ENCODE measurements at regions not wholly inside any gene's neighbourhood (a gene's known extent, or its start where the extent isn't known, plus 50 kb on each side); places are given as distances from the start of the nearest gene placed in this dataset.

GRCh38 chr3:193847402-193847801 is 254.4 kb downstream of the OPA1 start:
- DNase-seq (ENCODE audit: low spot score) (no peak), FAIRE-seq (no peak)

GRCh38 chr3:193848547-193848946 is 255.5 kb downstream of the OPA1 start:
- DNase-seq (ENCODE audit: low spot score) (no peak), FAIRE-seq (no peak)

DNA sequence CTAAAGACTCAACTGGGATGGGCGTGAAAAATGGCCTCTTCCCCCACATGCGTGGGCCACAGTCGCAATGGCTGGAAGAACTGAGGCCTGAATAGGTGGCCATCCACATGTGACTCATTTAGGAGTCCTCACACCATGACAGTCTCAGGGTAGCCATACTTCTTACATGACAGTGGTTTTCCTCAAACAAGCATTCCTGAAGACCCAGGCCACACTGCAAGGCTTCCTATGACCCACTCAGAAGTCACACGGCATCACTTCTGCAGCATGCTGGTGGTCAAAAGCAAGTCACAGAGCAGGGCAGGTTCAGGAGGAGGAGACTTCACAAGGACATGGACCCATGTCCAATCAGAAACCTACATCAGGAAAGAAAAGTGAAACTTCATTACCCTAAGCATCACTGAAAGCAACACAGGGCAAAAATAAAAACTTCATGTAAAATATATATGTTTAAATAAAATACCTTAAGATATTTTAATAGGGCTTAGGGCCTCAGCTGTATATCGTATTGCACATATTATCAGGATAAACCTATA is 257.1 kb downstream of the OPA1 start:
- DNase-seq (ENCODE audit: low spot score): no peak
- FAIRE-seq: no peak

DNA sequence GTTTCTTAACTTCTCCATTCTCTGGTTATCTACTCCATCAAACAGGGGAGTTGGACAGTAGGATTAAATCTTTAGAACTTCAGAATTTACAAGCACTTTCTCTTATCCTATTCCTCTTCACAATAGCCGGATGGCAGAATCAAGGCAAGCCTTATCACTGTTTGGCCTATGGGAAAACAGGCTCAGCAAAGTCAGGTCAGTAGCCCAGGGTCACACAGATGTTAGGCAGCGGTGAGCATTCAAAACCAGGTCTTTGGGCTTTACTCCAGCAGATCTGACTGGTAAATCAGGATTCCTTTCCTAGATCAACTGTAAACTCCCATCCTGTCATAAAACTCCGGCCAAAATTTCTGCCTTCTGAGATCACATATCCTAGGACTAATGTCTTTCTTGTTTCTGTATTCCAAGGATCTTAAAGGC is 258.4 kb downstream of the OPA1 start:
- FAIRE-seq (no peak), DNase-seq (ENCODE audit: low spot score) (no peak)

GRCh38 chr3:193851941-193852674 is 259.1 kb downstream of the OPA1 start:
- FAIRE-seq: peak; percentile 81
- DNase-seq (ENCODE audit: low spot score): peak; percentile 66

- FAIRE-seq: no peak
Measured at GRCh38 chr3:193852901-193853300, 259.9 kb downstream of the OPA1 start.

GRCh38 chr3:193853511-193854219 is 260.7 kb downstream of the OPA1 start:
- DNase-seq (ENCODE audit: low spot score) (peak; percentile 24), FAIRE-seq (no peak)

More at GRCh38 chr3:193852901-193853300, 259.9 kb downstream of the OPA1 start:
- no peak for DNase-seq (ENCODE audit: low spot score)

DNA sequence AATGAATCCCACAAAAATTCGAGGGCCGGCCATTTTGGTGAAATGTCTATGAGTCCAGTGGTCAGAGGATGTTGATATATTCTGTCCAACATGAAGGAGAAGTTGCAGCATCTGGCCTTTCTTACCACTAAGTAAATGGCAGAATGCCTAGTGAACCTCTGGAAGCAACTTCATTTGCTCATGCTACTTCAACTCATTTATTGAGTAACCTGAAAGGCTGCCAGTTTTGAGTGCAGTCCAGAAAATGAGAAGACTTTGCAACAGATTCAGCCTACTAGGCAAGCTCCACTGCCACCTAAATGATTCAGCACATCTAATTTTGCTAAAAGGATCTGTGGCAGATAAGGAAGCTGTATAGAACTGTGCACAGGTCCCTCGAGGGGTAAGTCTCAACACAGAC is 265.0 kb downstream of the OPA1 start:
- FAIRE-seq (no peak), DNase-seq (ENCODE audit: low spot score) (no peak)

GRCh38 chr3:193859195-193859594 is 266.2 kb downstream of the OPA1 start:
- no peak for DNase-seq (ENCODE audit: low spot score)

GRCh38 chr3:193861012-193861411 is 268.0 kb downstream of the OPA1 start:
- no peak for DNase-seq (ENCODE audit: low spot score)
- FAIRE-seq: no peak

More at GRCh38 chr3:193859195-193859594, 266.2 kb downstream of the OPA1 start:
- FAIRE-seq: no peak

DNA sequence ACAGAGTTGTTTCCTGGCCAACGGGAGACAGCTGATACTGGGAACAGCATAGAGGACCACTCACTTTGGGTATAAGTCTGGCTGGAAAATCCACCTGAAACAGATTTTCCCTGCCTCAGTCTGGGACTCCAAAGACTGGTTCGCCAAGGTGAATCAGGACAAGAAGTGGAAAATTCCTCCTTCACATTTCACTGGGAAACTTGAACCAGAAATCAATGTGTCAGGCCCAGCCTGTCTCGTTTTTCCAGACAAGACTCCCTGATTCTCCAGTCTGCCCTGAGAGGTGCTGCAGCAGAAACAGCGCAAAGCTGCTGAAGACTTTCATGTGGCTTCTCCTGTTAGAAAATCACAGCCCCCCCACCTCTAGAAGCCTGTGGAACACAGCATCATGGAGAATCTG is 269.8 kb downstream of the OPA1 start:
- DNase-seq (ENCODE audit: low spot score) (no peak), FAIRE-seq (no peak)

- no peak for DNase-seq (ENCODE audit: low spot score)
- FAIRE-seq: no peak
Measured at GRCh38 chr3:193863657-193864357, 270.8 kb downstream of the OPA1 start.

GRCh38 chr3:193865339-193865738 is 270.6 kb upstream of the HES1 start:
- DNase-seq (ENCODE audit: low spot score) (no peak), FAIRE-seq (no peak)

GRCh38 chr3:193865896-193866480 is 270.0 kb upstream of the HES1 start:
- FAIRE-seq (no peak), DNase-seq (ENCODE audit: low spot score) (no peak)

DNA sequence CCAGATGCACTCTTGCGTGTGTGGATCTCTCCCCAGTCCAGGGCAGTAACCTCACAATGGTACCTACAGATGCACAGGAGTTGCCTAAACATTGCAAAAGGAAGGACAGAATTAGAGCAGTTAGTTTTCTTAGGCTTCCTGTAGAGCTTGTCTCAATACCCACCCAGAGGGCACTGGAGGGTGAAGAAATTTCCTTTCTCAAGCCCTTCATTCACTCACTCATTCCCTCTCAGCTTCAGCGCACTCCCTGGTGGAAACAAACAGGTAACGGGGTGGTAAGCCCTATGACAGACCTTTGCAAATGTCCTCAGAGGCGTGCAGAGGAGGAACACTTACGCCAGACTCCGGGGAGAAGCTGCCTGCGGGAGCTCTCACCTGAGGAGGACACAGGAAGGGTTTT is 267.4 kb upstream of the HES1 start:
- FAIRE-seq (peak; percentile 57), DNase-seq (ENCODE audit: low spot score) (peak; percentile 56)

GRCh38 chr3:193869221-193870201 is 266.4 kb upstream of the HES1 start:
- peak; percentile 91 for DNase-seq (ENCODE audit: low spot score)
- peak; percentile 82 for FAIRE-seq

GRCh38 chr3:193870376-193871219 is 265.4 kb upstream of the HES1 start:
- FAIRE-seq (no peak), DNase-seq (ENCODE audit: low spot score) (no peak)

DNA sequence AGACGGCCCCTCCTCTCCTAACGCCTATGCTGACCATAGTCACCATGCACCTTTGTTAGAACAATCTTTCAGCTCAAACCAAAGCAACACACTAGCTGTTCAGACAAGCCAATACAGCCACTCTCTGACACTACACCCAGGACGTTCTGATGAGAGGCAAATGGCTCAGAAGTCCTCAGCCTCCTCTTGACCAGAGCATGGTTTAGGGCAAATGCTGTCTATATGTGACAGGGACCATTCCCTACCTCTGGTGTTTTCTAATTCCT is 264.8 kb upstream of the HES1 start:
- DNase-seq (ENCODE audit: low spot score) (no peak), FAIRE-seq (no peak)

DNA sequence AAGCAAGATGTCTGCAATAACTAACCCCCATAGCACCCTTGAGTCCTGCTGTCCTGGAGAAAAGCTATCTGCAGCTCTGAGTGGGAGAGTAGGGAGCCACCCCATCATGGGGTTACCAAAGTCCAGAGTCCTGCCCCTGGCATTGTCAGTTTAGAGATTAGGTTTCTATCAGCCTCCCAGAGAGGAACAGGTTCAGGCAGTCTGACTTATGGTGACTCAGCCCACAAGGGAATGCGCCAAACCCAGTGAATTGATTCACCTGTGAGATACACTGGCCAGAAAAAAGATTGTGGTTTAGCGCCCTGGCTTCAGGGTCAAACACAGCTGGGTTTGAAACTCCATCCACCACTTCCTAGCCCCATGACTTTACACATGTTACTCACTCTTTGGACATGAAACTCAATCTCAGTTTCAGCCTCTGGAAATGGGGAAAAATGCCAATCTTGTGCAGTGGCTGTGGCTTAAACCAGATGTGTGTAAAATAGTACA is 263.6 kb upstream of the HES1 start:
- FAIRE-seq (peak; percentile 99), DNase-seq (ENCODE audit: low spot score) (peak; percentile 97)
